Amygdala (tissue), 56 donors: ENCODE measurements at regions not wholly inside any gene's neighbourhood (a gene's known extent, or its start where the extent isn't known, plus 50 kb on each side); places are given as distances from the start of the nearest gene placed in this dataset.

Experiments used
- DNase-seq, 56 donors: peaks; one replicate each; lab custom pipeline; 2025; lab: John Stamatoyannopoulos, UW

- no peak for DNase-seq
Measured at GRCh38 chr5:74093561-74093960, 467.6 kb downstream of the ARHGEF28 start.

- DNase-seq = no peak
Measured at GRCh38 chr5:74092766-74093165, 466.8 kb downstream of the ARHGEF28 start.

- DNase-seq = no peak
Measured at GRCh38 chr5:74085782-74086181, 459.8 kb downstream of the ARHGEF28 start.

GRCh38 chr5:74085186-74085585 is 459.2 kb downstream of the ARHGEF28 start:
- DNase-seq = no peak

GRCh38 chr5:74083096-74083791 is 457.2 kb downstream of the ARHGEF28 start:
- no peak for DNase-seq

- DNase-seq = no peak
Measured at GRCh38 chr5:74082512-74083055, 456.6 kb downstream of the ARHGEF28 start.

GRCh38 chr5:74081126-74081525 is 455.1 kb downstream of the ARHGEF28 start:
- DNase-seq = no peak

- DNase-seq = no peak
Measured at GRCh38 chr5:74079971-74080556, 454.1 kb downstream of the ARHGEF28 start.

- DNase-seq = no peak
Measured at GRCh38 chr5:74075501-74076484, 449.8 kb downstream of the ARHGEF28 start.

- no peak for DNase-seq
Measured at GRCh38 chr5:74074111-74074510, 448.1 kb downstream of the ARHGEF28 start.

- no peak for DNase-seq
Measured at GRCh38 chr5:74073257-74073656, 447.3 kb downstream of the ARHGEF28 start.

- no peak for DNase-seq
Measured at GRCh38 chr5:74072646-74073045, 446.6 kb downstream of the ARHGEF28 start.

- DNase-seq = no peak
Measured at GRCh38 chr5:74070766-74071165, 444.8 kb downstream of the ARHGEF28 start.

- no peak for DNase-seq
Measured at GRCh38 chr5:74069741-74070140, 443.7 kb downstream of the ARHGEF28 start.

- no peak for DNase-seq
Measured at GRCh38 chr5:74067748-74068541, 441.9 kb downstream of the ARHGEF28 start.

- no peak for DNase-seq
Measured at GRCh38 chr5:74064911-74065310, 438.9 kb downstream of the ARHGEF28 start.

- DNase-seq = no peak
Measured at GRCh38 chr5:74064225-74064624, 438.2 kb downstream of the ARHGEF28 start.

- no peak for DNase-seq
Measured at GRCh38 chr5:74063821-74064220, 437.8 kb downstream of the ARHGEF28 start.

- DNase-seq = no peak
Measured at GRCh38 chr5:74063346-74063745, 437.4 kb downstream of the ARHGEF28 start.

- no peak for DNase-seq
Measured at GRCh38 chr5:74061292-74061691, 435.3 kb downstream of the ARHGEF28 start.
